ENCODE measurements at regions not wholly inside any gene's neighbourhood (a gene's known extent, or its start where the extent isn't known, plus 50 kb on each side); places are given as distances from the start of the nearest gene placed in this dataset.
"Not testable (repeated sequence)": the region's sequence is repeated elsewhere in the genome, so short reads cannot be mapped to it uniquely, and the experiment has no call there.

DNA sequence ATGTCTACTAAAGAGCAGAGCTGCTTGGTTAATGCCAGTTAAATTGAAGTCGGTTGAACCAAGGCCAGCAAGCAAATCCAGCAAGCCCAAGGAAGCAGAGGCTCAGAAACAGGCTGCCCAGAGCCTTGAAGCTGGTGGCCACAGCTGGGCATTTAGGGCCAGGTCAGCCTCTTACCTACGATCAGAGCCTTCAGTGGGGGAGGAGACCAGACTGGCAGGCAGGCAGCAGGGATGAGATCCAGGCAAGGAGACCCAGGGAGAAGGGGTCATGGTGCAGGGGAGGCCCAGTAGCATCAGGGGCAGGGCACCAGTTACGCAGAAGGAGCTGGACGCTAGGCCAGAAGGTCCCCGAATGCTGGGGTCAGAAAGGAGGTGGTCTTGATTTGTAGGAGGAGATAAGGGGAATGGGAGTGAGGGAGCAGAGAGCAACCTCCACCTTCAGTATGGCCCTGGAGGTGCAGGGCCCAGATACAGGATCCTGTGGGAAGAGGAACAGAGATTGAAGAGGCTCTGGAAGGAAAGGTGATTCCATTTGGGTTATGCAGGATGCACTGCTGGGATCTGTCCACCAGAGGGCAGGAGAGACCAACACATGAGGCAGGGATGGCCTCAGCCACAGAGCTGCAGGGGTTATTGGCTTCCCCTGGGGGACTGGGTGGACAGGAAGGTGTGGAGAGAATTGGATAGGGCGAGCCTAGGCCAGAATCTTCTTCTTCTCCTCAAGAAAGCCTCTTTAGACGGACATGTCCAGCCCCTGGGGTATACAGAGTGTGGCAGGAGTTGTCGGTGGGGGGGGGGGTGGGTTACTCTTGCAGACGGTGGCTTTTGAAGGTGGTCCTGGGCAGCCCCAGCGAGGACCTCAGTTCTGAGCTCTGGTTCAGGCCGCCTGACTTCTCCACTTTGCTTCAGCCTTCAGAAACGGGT, 132.6 kb upstream of the PODXL start:
- in situ Hi-C loops (cut with HindIII; ENCODE audit: low sequenced_read_pairs), result no loop called here

DNA sequence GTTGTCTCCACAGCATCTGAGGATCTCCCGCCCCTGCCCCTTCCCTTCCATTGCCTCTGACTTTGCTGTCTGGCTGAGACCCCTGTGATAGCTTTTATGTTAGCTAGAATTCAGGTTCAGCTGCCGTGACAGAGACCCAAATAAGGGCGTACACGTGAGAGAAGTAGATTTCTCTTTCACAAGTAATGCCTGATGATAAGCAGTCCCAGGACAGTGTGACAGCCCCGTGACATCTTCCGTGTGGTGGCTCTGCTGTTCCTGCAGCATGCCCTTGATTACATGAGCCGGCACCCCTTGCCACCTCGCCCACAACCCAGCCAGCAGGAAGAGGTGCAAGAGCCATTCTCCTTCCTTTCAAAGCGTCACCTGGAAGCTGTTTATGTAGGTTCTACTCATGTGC, 130.9 kb upstream of the PODXL start:
- in situ Hi-C loops (cut with HindIII; ENCODE audit: low sequenced_read_pairs), result no loop called here

GRCh38 chr7:131686833-131687232, 130.4 kb upstream of the PODXL start:
- in situ Hi-C loops (cut with HindIII; ENCODE audit: low sequenced_read_pairs), result no loop called here

DNA sequence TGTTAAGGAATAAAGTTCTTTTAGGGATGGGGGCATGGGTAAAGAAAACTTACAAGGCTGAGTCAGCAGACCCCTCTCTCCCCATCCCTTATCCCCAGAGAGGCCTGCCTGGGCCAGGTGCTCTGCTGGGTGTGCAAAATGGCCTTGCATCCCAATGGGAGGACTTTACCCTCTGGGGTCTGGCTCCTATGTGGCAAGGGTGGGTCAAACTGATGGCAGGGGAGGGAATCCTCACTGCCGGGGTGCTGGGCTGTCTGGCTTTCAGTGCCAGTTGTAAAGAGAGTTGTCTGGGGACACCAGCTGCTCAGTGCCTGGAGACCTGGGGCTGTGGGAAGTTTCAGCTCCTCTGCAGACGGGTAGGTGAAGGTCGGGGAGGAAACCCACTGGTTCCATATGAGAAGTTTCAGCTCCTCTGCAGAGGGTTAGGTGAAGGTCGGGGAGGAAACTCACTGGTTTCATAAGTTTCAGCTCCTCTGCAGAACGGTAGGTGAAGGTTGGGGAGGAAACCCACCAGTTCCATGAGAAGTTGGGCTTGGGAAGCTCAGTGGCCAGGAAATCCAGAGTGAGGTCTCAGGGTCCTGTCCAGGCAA, 127.2 kb upstream of the PODXL start:
- in situ Hi-C loops (cut with HindIII; ENCODE audit: low sequenced_read_pairs), result no loop called here

DNA sequence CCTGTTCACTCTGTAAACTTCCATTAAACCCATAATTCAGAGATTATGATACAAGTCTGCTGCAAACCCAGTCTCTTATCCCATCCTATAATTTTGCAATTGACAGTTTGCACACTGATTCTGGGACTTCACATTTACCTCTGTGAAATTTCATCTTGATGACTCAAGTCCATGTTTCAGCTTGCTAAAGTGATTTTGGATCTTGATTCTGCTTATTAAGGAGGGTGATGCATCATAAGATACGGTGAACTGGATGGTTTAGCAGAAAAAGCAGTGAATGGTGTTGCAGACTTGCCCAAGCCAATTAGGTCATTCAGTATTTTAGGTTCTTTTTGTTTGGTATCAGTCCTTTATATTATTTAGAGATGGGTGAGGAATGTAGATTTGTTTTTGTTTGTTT, 125.5 kb upstream of the PODXL start:
- in situ Hi-C loops (cut with HindIII; ENCODE audit: low sequenced_read_pairs), result no loop called here

GRCh38 chr7:131679071-131679470, 122.6 kb upstream of the PODXL start:
- in situ Hi-C loops (cut with HindIII; ENCODE audit: low sequenced_read_pairs), result not testable (repeated sequence)

DNA sequence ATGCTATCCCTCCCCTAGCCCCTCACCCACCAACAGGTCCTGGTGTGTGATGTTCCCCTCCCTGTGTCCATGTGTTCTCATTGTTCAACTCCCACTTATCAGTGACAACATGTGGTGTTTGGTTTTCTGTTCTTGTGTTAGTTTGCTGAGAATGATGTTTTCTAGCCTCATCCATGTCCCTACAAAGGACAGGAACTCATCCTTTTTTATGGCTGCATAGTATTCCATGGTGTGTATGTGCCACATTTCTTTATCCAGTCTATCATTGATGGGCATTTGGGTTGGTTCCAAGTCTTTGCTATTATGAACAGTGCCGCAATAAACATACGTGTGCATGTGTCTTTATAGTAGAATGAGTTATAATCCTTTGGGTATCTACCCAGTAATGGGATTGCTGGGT, 120.4 kb upstream of the PODXL start:
- in situ Hi-C loops (cut with HindIII; ENCODE audit: low sequenced_read_pairs), result not testable (repeated sequence)

- in situ Hi-C loops (cut with HindIII; ENCODE audit: low sequenced_read_pairs), result no loop called here
Observed at GRCh38 chr7:131674131-131674530, 117.7 kb upstream of the PODXL start.

DNA sequence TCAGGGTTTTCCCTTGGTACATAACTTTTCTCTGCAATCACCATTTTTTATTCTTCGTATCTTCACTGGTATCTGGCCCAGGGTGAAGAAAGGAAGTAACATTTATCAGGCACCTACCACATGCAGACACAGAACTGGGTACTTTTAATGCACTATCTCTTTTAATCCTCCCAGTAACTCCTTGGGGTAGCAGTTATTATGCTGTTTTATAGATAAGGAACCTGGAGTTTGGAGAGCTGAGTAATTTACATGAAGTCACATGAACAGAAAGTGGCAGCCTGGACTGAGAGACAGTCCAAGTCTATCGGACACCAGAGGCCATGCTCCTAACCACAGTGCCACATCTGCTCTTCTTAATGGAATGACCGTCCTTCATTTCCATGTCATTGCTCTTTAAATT, 117.1 kb upstream of the PODXL start:
- in situ Hi-C loops (cut with HindIII; ENCODE audit: low sequenced_read_pairs), result no loop called here

GRCh38 chr7:131670406-131670805, 114.0 kb upstream of the PODXL start:
- in situ Hi-C loops (cut with HindIII; ENCODE audit: low sequenced_read_pairs), result no loop called here

DNA sequence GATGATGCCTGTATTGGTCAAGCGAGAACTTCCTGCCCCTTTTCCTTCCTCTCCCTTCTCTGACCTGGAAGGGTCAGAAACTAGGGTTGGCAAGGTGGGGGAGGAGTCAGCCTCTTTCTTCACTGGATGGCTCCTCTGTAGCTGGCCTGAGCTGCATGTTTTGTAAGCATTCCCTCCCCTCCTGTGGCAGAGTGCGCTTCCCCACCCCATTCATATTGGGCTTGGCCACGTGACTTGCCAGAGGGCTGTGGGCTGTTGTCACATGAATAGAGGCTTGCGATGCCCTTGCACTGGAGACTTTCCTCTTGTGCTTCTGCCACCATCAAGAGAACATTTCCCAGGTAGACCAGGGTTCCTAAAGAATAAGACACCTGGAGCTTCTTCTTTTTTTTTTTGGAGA, 111.3 kb upstream of the PODXL start:
- in situ Hi-C loops (cut with HindIII; ENCODE audit: low sequenced_read_pairs), result no loop called here

GRCh38 chr7:131665021-131665420, 108.6 kb upstream of the PODXL start:
- in situ Hi-C loops (cut with HindIII; ENCODE audit: low sequenced_read_pairs), result no loop called here

GRCh38 chr7:131664570-131664969, 108.1 kb upstream of the PODXL start:
- in situ Hi-C loops (cut with HindIII; ENCODE audit: low sequenced_read_pairs), result no loop called here

GRCh38 chr7:131662301-131662873, 106.0 kb upstream of the PODXL start:
- in situ Hi-C loops (cut with HindIII; ENCODE audit: low sequenced_read_pairs), result not testable (repeated sequence)

DNA sequence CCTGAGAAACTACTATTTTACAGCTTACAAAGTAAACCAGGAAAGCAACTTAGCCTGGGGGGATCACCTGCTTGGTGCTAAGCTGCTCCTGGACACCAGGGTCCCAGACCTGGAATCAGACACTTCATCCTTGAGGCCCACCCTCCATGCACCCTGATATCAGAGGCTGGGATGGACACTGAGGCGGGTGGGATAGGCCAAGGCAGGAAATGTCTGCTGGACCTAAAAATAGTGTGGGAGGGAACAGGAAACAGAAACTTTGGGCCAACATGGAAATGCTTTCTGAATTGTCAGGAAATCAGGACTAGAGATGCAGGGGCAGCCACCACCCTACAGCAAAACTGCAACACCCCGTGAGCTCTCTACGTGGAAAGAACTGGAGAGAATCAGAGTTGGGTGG, 101.5 kb upstream of the PODXL start:
- in situ Hi-C loops (cut with HindIII; ENCODE audit: low sequenced_read_pairs), result no loop called here

- in situ Hi-C loops (cut with HindIII; ENCODE audit: low sequenced_read_pairs), result no loop called here
Observed at GRCh38 chr7:131656980-131657723, 100.7 kb upstream of the PODXL start.

GRCh38 chr7:131655866-131656265, 99.4 kb upstream of the PODXL start:
- in situ Hi-C loops (cut with HindIII; ENCODE audit: low sequenced_read_pairs), result no loop called here

GRCh38 chr7:131655447-131655846, 99.0 kb upstream of the PODXL start:
- in situ Hi-C loops (cut with HindIII; ENCODE audit: low sequenced_read_pairs), result no loop called here

DNA sequence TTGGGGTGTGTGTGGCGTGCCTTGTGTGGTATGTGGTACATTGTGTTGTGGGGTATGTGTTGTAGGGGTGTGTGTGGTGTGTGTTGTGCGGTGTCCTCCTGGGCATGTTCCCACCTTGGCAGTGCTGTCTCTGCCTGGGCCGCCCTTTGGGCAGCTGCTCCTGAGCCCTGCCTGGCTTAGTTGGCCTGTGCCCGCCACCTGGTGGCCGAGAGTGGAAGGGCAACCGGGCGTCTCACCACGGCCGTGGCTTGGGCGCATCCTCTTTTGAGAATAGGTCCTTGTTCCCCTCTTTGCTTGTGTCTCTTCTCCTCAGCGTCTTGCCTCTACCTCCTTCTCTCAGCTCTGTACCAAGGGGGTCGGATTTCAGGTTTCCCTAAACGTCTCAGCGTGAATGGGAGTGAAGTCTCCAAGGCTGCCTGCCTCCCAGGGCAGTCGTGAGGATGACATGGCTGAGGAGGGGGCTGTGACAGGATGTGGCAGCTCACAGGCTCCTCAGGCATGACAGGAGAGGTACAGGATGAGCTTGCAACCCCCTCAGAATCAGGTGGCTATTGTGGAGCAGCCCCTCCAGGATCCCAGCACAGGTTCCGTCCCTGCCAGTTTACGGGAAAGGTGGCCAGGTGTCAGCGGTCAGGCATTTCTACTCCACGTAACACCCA, 98.4 kb upstream of the PODXL start:
- in situ Hi-C loops (cut with HindIII; ENCODE audit: low sequenced_read_pairs), result no loop called here

GRCh38 chr7:131654249-131654558, 97.8 kb upstream of the PODXL start:
- in situ Hi-C loops (cut with HindIII; ENCODE audit: low sequenced_read_pairs), result no loop called here
